ENCODE measurements at regions not wholly inside any gene's neighbourhood (a gene's known extent, or its start where the extent isn't known, plus 50 kb on each side); places are given as distances from the start of the nearest gene placed in this dataset.
"Not testable (repeated sequence)": the region's sequence is repeated elsewhere in the genome, so short reads cannot be mapped to it uniquely, and the experiment has no call there.

GRCh38 chrX:47776292-47777006 lies 60.3 kb upstream of the ZNF81 start:
- Histone ChIP-seq H3K9me3 (ENCODE audit: insufficient read depth, low read length, severe bottlenecking) (no peaks in the 10 kb centered on the region), H3K27ac (ENCODE audit: low read length) (no peak overlapping the region), H2AFZ (ENCODE audit: low read depth, low read length) (no peak overlapping the region), H3K9ac (ENCODE audit: low read depth, low read length) (no peak overlapping the region), H3K36me3 (ENCODE audit: insufficient read depth, low read length) (no peaks in the 10 kb centered on the region), H4K20me1 (ENCODE audit: insufficient read depth, low read length) (no peaks in the 10 kb centered on the region), H3K27me3 (ENCODE audit: insufficient read depth, low read length, poor library complexity) (no peaks in the 10 kb centered on the region), H3K4me1 (ENCODE audit: insufficient read depth, low read length) (no peaks in the 10 kb centered on the region), H3K4me3 (ENCODE audit: low read depth in 1 of 2, low read length in 2 of 2) (no peak overlapping the region), H3K79me2 (ENCODE audit: insufficient read depth, low read length) (no peaks in the 10 kb centered on the region), H3K4me2 (ENCODE audit: insufficient read depth, low read length) (no peak overlapping the region)
- DNase-seq (no peak), ATAC-seq (ENCODE audit: insufficient read depth, low read depth) (no peak)
- no peak for TF ChIP-seq EZH2 (IDR thresholded peaks at IDR 0.05; ENCODE audit: borderline replicate concordance, low read depth, low read length, severe bottlenecking)
- TF ChIP-seq, protein P1, sequence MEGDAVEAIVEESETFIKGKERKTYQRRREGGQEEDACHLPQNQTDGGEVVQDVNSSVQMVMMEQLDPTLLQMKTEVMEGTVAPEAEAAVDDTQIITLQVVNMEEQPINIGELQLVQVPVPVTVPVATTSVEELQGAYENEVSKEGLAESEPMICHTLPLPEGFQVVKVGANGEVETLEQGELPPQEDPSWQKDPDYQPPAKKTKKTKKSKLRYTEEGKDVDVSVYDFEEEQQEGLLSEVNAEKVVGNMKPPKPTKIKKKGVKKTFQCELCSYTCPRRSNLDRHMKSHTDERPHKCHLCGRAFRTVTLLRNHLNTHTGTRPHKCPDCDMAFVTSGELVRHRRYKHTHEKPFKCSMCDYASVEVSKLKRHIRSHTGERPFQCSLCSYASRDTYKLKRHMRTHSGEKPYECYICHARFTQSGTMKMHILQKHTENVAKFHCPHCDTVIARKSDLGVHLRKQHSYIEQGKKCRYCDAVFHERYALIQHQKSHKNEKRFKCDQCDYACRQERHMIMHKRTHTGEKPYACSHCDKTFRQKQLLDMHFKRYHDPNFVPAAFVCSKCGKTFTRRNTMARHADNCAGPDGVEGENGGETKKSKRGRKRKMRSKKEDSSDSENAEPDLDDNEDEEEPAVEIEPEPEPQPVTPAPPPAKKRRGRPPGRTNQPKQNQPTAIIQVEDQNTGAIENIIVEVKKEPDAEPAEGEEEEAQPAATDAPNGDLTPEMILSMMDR (IDR thresholded peaks at IDR 0.05; ENCODE audit: borderline replicate concordance, extremely low read depth, low read length, poor library complexity, severe bottlenecking), result no peak

- TF ChIP-seq, protein P1 (IDR thresholded peaks at IDR 0.05; ENCODE audit: borderline replicate concordance, extremely low read depth, low read length, poor library complexity, severe bottlenecking), result no peak
- TF ChIP-seq EZH2 (IDR thresholded peaks at IDR 0.05; ENCODE audit: borderline replicate concordance, low read depth, low read length, severe bottlenecking), result no peak
- no peaks in the 10 kb centered on the region for H3K9me3 ChIP-seq (ENCODE audit: insufficient read depth, low read length, severe bottlenecking)
- no peak overlapping the region for H3K4me2 ChIP-seq (ENCODE audit: insufficient read depth, low read length)
- no peak overlapping the region for H3K9ac ChIP-seq (ENCODE audit: low read depth, low read length)
- no peak overlapping the region for H2AFZ ChIP-seq (ENCODE audit: low read depth, low read length)
- ATAC-seq (ENCODE audit: insufficient read depth, low read depth) (no peak), DNase-seq (no peak)
- H3K79me2 ChIP-seq (ENCODE audit: insufficient read depth, low read length), result no peaks in the 10 kb centered on the region
- no peak overlapping the region for H3K4me3 ChIP-seq (ENCODE audit: low read depth in 1 of 2, low read length in 2 of 2)
- no peaks in the 10 kb centered on the region for H4K20me1 ChIP-seq (ENCODE audit: insufficient read depth, low read length)
- H3K27ac ChIP-seq (ENCODE audit: low read length), result no peak overlapping the region
- no peaks in the 10 kb centered on the region for H3K27me3 ChIP-seq (ENCODE audit: insufficient read depth, low read length, poor library complexity)
- H3K4me1 ChIP-seq (ENCODE audit: insufficient read depth, low read length), result no peaks in the 10 kb centered on the region
- H3K36me3 ChIP-seq (ENCODE audit: insufficient read depth, low read length), result no peaks in the 10 kb centered on the region
Measured at GRCh38 chrX:47772764-47773163, 63.9 kb upstream of the ZNF81 start.

DNA sequence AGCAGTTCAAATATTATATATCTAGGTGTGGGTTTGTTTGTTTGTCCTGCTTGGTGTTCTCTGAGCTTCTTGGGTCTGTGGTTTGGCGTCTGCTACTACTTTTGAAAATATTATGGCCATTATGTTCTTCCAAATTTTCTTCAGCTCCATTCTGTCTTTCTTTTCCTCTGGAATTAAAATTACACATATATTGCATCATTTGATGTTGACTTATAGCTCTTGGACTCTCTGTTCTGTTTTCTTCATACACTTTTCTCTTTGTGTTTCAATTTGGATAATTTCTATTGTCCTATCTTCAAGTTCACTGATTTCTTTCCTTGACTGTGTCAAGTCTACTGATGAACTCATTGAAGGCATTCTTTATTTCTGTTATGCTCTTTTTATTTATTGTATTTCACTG lies 65.2 kb upstream of the ZNF81 start:
- H4K20me1 ChIP-seq (ENCODE audit: insufficient read depth, low read length), result no peaks in the 10 kb centered on the region
- no peaks in the 10 kb centered on the region for H3K9me3 ChIP-seq (ENCODE audit: insufficient read depth, low read length, severe bottlenecking)
- no peak overlapping the region for H3K4me3 ChIP-seq (ENCODE audit: low read depth in 1 of 2, low read length in 2 of 2)
- DNase-seq, result no peak
- no peak overlapping the region for H3K27ac ChIP-seq (ENCODE audit: low read length)
- no peak for ATAC-seq (ENCODE audit: insufficient read depth, low read depth)
- no peaks in the 10 kb centered on the region for H3K4me1 ChIP-seq (ENCODE audit: insufficient read depth, low read length)
- TF ChIP-seq, protein P1 (IDR thresholded peaks at IDR 0.05; ENCODE audit: borderline replicate concordance, extremely low read depth, low read length, poor library complexity, severe bottlenecking), result no peak
- no peak for TF ChIP-seq EZH2 (IDR thresholded peaks at IDR 0.05; ENCODE audit: borderline replicate concordance, low read depth, low read length, severe bottlenecking)
- H3K4me2 ChIP-seq (ENCODE audit: insufficient read depth, low read length), result no peak overlapping the region
- H3K27me3 ChIP-seq (ENCODE audit: insufficient read depth, low read length, poor library complexity), result no peaks in the 10 kb centered on the region
- H3K79me2 ChIP-seq (ENCODE audit: insufficient read depth, low read length), result no peaks in the 10 kb centered on the region
- H3K9ac ChIP-seq (ENCODE audit: low read depth, low read length), result no peak overlapping the region
- H2AFZ ChIP-seq (ENCODE audit: low read depth, low read length), result no peak overlapping the region
- no peaks in the 10 kb centered on the region for H3K36me3 ChIP-seq (ENCODE audit: insufficient read depth, low read length)

DNA sequence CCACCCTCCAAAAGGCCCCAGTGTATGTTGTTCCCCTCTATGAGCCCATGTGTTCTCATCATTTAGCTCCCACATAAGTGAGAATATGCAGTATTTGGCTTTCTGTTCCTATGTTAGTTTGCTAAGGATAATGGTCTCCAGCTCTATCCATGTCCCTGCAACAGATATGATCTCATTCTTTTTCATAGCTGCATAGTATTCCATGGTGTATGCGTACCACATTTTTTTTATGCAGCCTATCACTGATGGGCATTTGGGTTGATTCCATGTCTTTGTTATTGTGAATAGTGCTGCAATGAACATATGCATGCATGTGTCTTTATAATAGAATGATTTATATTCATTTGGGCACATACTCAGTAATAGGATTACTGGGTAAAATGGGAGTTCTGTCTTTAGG lies 73.9 kb upstream of the ZNF81 start:
- not testable (repeated sequence) for H3K9ac ChIP-seq (ENCODE audit: low read depth, low read length); H3K27me3 ChIP-seq (ENCODE audit: insufficient read depth, low read length, poor library complexity); H3K4me3 ChIP-seq (ENCODE audit: low read depth in 1 of 2, low read length in 2 of 2); H3K79me2 ChIP-seq (ENCODE audit: insufficient read depth, low read length); ATAC-seq (ENCODE audit: insufficient read depth, low read depth); H3K4me2 ChIP-seq (ENCODE audit: insufficient read depth, low read length); DNase-seq; H4K20me1 ChIP-seq (ENCODE audit: insufficient read depth, low read length); H3K36me3 ChIP-seq (ENCODE audit: insufficient read depth, low read length); H3K27ac ChIP-seq (ENCODE audit: low read length); H3K9me3 ChIP-seq (ENCODE audit: insufficient read depth, low read length, severe bottlenecking); H2AFZ ChIP-seq (ENCODE audit: low read depth, low read length); H3K4me1 ChIP-seq (ENCODE audit: insufficient read depth, low read length)

All from DND-41 (cell line).